Left ventricle myocardium superior (tissue), 1 donor: ENCODE measurements at regions not wholly inside any gene's neighbourhood (a gene's known extent, or its start where the extent isn't known, plus 50 kb on each side); places are given as distances from the start of the nearest gene placed in this dataset.
"Not testable (repeated sequence)": the region's sequence is repeated elsewhere in the genome, so short reads cannot be mapped to it uniquely, and the experiment has no call there.

Experiments used
- ATAC-seq: fragments of 200-7000 bp; cut with Tn5 transposase; one replicate; pipeline ENCODE4 v1.9.1; 2020; ENCODE audit warnings: mild to moderate bottlenecking, moderate library complexity
- DNase-seq: peaks from one replicate; pipeline ENCODE4 v3.0.0-alpha.2; 2020
- intact Hi-C: fragments of 100-400 bp; cut with micrococcal nuclease; formaldehyde crosslinking; loops from one replicate; pipeline ENCODE4 v1.11.0; 2022
- donor health status: DM: no; HTN: yes; CAD: no; lungs with severe emphysema.

GRCh38 chr11:127791844-127792243 is 791.3 kb upstream of the KIRREL3 start:
- intact Hi-C loops = no loop called here
- DNase-seq = no peak
- ATAC-seq = no peak

DNA sequence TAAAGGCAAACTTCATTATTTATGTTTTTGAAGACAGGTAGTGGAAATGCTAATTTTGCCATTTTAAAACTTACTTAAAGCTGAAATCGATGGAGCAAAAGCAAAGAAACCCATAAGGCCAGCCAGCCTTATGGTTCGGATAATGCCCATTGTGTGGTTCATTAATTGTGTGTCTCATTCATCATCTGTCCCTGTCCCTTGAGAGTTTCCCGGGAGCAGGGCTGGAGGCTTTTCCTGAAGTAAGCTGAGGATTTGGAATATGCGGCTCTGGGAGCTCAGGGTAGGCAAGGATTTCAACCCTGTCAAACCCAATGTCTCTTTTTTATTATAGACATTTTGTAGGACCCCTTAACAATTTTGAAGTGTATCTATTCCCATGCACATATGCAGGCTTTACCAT is 790.0 kb upstream of the KIRREL3 start:
- intact Hi-C loops = no loop called here
- DNase-seq = no peak
- no peak for ATAC-seq

- DNase-seq (no peak), ATAC-seq (no peak)
- intact Hi-C loops = no loop called here
Observed at GRCh38 chr11:127789927-127790326, 789.4 kb upstream of the KIRREL3 start.

- ATAC-seq, DNase-seq, intact Hi-C loops: not testable (repeated sequence)
Observed at GRCh38 chr11:127772938-127773337, 772.4 kb upstream of the KIRREL3 start.

DNA sequence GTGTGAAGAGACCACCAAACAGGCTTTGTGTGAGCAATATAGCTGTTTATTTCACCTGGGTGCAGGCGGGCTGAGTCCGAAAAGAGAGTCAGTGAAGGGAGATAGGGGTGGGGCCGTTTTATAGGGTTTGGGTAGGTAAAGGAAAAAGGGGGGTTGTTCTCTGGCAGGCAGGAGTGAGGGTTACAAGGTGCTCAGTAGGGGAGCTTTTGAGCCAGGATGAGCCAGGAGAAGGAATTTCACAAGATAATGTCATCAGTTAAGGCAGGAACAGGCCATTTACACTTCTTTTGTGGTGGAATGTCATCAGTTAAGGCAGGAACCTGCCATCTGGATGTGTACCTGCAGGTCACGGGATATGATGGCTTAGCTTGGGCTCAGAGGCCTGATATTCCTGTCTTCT is 768.4 kb upstream of the KIRREL3 start:
- intact Hi-C loops, ATAC-seq, DNase-seq: not testable (repeated sequence)

GRCh38 chr11:127766734-127767133 is 766.2 kb upstream of the KIRREL3 start:
- DNase-seq (no peak), ATAC-seq (no peak)
- intact Hi-C loops = no loop called here

GRCh38 chr11:127738771-127739286 is 738.3 kb upstream of the KIRREL3 start:
- DNase-seq (no peak), ATAC-seq (no peak)
- intact Hi-C loops = no loop called here

GRCh38 chr11:127737499-127737898 is 736.9 kb upstream of the KIRREL3 start:
- intact Hi-C loops = no loop called here
- DNase-seq (no peak), ATAC-seq (no peak)

DNA sequence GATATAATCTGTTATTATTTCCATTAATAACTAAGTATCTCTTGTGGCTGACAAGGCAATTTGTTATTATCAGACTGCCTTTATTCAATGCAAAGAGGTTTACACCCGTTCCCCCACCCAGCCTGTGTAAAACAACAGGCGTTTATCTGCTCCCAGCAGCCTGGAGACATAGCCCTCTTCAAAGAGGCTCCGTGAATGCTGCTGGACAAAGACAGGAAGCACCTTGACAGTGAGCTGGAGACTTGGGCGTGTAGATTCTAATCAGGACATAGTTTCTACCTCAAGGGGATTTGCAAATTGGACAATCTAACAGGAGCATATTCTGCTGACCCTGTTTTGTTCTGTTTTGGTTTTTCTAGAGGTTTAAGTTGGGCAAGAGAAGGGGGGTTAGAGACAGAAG is 733.0 kb upstream of the KIRREL3 start:
- ATAC-seq = peak; percentile 80
- no peak for DNase-seq
- intact Hi-C loops = no loop called here

DNA sequence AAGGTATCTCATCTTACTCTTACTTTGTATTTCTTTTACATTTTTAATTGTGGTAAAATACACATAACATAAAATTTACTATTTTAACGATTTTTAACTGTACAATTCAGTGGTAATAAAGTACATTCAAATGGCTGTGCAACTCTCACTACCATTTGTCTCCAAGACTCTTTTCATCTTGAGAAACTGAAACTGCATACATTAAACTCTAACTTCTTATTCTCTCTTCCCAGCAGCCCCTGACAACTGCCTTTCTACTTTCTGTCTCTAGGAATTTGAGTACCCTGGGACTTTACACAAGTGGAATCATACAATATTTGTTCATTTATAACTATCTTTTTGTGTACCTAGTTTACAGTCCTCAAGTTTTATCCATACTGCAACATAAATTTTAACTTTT is 725.8 kb upstream of the KIRREL3 start:
- ATAC-seq = no peak
- intact Hi-C loops = no loop called here
- no peak for DNase-seq

GRCh38 chr11:127723714-127724113 is 723.1 kb upstream of the KIRREL3 start:
- DNase-seq (no peak), ATAC-seq (no peak)
- intact Hi-C loops = no loop called here

GRCh38 chr11:127713226-127713625 is 712.7 kb upstream of the KIRREL3 start:
- ATAC-seq = no peak
- no peak for DNase-seq
- intact Hi-C loops = no loop called here

- intact Hi-C loops = no loop called here
- ATAC-seq (no peak), DNase-seq (no peak)
Observed at GRCh38 chr11:127711748-127712147, 711.2 kb upstream of the KIRREL3 start.

DNA sequence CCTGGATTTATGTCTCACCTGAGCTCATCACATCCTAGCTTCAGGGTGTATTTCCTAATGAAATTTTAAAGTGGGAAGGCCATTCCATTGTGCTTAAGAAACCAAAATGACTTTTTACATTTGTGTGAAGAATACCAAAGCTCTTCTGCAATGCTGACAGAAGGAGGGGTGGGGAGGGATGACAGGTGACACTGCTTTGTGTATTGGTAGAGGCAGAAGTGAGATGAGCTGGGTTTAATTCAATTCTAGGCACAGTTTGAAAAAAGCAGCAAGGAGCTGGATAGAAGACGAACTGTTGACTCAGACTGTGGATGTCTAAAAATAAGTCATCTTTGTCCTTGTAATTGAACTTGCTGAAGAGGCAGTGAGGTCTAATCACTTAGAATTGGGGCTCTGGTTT is 710.3 kb upstream of the KIRREL3 start:
- intact Hi-C loops = no loop called here
- ATAC-seq (no peak), DNase-seq (no peak)

DNA sequence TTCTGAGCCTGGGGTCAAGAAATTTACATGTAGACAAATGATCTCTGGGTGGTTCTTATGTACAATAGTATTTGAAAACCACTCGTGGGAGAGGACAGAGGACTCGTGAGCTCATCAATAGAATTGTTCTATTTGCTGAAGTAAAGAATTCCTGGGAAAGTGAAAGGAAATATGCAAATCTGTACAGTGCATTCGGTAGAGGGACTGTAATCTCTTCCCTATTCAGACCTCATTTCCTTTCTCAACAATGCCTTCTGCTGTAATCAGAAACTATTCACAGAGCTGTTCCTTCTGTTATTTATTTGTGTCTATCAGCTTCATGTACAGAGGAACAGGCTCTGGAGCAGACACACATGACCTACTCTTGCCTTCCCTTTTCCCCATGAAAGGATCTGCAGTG is 709.4 kb upstream of the KIRREL3 start:
- ATAC-seq = no peak
- no peak for DNase-seq
- intact Hi-C loops = no loop called here

DNA sequence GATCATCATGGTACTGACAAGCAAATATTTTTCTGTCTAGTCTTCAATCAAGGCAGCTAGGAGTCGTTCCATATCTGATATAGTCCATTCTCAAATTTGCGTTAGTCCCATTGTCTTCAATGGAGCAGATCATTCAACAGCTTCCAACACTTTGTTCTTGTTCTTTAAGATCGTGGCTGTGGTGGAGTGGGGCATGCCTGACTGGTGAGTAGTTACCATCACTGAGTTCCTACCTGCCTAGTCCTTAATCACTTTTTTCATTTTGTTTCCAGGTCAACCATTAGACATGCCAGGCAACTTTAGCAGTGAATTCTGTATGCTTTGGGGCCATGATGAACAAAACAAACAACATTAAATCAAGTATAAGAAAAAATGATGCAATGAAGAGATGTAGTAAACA is 693.1 kb upstream of the KIRREL3 start:
- intact Hi-C loops = no loop called here

GRCh38 chr11:127683321-127683720 is 682.8 kb upstream of the KIRREL3 start:
- no peak for ATAC-seq
- DNase-seq = no peak
- intact Hi-C loops = no loop called here

More for the DNA sequence above, 693.1 kb upstream of the KIRREL3 start:
- no peak for ATAC-seq
- DNase-seq = no peak

DNA sequence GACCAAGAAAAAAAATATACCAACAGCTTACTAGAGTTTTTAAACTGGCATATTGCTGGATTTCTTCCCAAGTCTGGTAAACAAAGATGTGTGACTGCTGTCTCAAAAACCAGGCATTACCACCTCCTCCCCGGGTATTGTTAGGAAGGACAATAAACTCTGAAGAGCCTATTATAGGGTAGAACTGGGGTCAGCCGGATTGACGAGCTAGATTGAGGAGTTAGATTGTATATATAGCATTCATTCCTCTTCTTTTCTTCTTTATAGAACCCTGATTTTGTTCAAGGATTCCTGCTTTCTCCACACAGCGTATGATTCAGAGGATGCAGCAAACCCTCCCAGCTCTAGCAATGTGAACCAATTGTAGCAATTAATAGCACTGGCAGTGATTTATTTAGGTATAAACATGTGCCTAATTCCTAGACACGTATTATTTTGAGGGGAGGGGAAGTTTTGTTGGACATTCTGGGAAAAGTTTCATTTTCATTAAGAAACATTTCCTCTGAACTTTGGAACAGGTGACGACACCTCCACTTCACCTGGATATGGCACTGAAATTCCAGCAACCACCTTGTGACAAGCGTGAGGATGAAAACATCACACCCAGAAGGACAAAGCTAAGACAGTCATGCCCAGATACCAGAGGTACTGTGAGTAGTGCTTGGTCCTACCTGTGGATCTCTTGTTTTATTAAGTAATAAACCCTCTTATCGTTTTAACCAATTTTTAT is 679.4 kb upstream of the KIRREL3 start:
- DNase-seq (no peak), ATAC-seq (no peak)
- intact Hi-C loops = no loop called here

DNA sequence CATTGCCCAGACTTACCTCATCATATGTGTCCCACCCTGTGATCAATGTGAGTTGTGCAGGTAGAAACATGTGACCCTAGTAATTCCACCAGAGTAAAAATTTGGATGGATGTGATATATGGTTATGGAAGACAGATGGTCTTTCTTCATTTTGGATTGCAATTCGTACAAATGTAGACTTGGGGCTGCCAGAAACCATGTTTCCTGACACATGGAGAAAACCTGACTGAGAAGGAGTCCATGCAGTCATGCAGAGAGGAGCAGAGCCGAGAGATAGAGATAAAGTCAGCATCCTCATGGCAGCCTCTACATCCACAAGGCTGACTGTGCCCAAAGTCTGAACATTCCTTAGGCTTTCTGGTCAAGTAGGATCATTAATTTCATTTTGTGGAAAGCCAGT is 678.1 kb upstream of the KIRREL3 start:
- ATAC-seq (no peak), DNase-seq (no peak)
- intact Hi-C loops = no loop called here

DNA sequence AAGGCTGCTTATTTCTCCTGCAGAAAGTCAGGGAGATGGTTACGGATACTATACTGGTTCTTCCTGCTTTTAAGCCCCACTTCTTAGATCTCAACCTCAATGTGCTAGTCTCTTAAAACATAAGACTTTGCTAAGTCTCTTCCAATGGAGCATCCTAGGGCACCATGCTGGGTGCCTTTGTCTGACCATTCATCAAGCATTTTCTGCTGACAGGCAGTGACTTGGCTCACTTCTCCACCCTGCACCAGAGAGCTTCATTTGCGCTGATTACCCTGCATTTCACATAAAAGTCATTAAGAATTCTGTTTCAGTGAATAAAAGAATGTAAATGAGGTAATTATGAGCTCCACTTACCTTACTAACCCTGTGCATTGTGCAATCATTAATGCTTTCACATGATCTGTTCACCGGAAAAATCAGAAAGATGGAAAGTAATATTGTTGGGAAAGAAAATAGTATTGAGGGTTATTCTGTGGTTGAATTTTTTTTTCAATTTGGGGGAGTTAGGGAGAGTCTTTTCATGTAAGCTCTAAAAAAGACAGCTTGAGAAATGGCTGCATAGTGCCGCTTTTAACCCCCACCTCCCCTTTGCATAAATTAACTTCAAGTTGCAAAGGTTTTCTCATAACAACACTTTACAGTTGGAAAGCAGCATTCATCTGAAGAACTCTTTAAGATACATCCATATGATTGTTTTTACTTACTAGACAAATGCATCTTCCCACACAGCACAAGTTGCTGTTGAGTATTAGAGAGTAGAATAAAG is 677.3 kb upstream of the KIRREL3 start:
- ATAC-seq = no peak
- no peak for DNase-seq
- intact Hi-C loops = no loop called here

GRCh38 chr11:127675581-127675980 is 675.0 kb upstream of the KIRREL3 start:
- intact Hi-C loops = no loop called here
- ATAC-seq (no peak), DNase-seq (no peak)
